ENCODE measurements at regions not wholly inside any gene's neighbourhood (a gene's known extent, or its start where the extent isn't known, plus 50 kb on each side); places are given as distances from the start of the nearest gene placed in this dataset.

- Histone ChIP-seq H3F3A (ENCODE audit: insufficient read depth, low read length, poor library complexity, severe bottlenecking) (no peaks in the 10 kb centered on the region), H3K36me3 (ENCODE audit: insufficient read depth, low read length) (no peaks in the 10 kb centered on the region), H4K20me1 (ENCODE audit: insufficient read depth) (no peaks in the 10 kb centered on the region), H3K79me2 (replicated peaks; ENCODE audit: insufficient read depth, low read length) (no peaks in the 10 kb centered on the region), H3K4me3 (ENCODE audit: low read length) (no peak overlapping the region), H2AFZ (ENCODE audit: low read depth, low read length) (no peak overlapping the region), H3K27ac (ENCODE audit: low read length) (no peak overlapping the region), H3K9me2 (ENCODE audit: insufficient read depth, low read length) (no peaks in the 10 kb centered on the region), H3K4me2 (ENCODE audit: low read length) (no peak overlapping the region), H3K27me3 (ENCODE audit: insufficient read depth, low read depth, low read length) (no peaks in the 10 kb centered on the region), H3K9me3 (ENCODE audit: low read length) (no peaks in the 10 kb centered on the region), H3K9ac (ENCODE audit: low read length) (no peak overlapping the region)
- TF ChIP-seq TAF1 (IDR thresholded peaks at IDR 0.05; ENCODE audit: low read depth) (no peak), RAD21 (conservative IDR thresholded peaks at IDR 0.05) (no peak), MXI1 (conservative IDR thresholded peaks at IDR 0.05; ENCODE audit: poor library complexity, severe bottlenecking) (no peak), EZH2 (IDR thresholded peaks at IDR 0.05; ENCODE audit: borderline replicate concordance, insufficient read depth, low read length, poor library complexity, severe bottlenecking) (no peak)
Measured at GRCh38 chr14:101080922-101081593, 177.5 kb upstream of the RTL1 start.

- Histone ChIP-seq H3K9me2 (ENCODE audit: insufficient read depth, low read length) (no peaks in the 10 kb centered on the region), H3K9me3 (ENCODE audit: low read length) (no peaks in the 10 kb centered on the region), H3K9ac (ENCODE audit: low read length) (no peak overlapping the region), H3K79me2 (replicated peaks; ENCODE audit: insufficient read depth, low read length) (no peaks in the 10 kb centered on the region), H3F3A (ENCODE audit: insufficient read depth, low read length, poor library complexity, severe bottlenecking) (no peaks in the 10 kb centered on the region), H3K4me3 (ENCODE audit: low read length) (no peak overlapping the region), H3K27ac (ENCODE audit: low read length) (no peak overlapping the region), H3K27me3 (ENCODE audit: insufficient read depth, low read depth, low read length) (no peaks in the 10 kb centered on the region), H4K20me1 (ENCODE audit: insufficient read depth) (no peaks in the 10 kb centered on the region), H3K4me2 (ENCODE audit: low read length) (no peak overlapping the region), H2AFZ (ENCODE audit: low read depth, low read length) (no peak overlapping the region), H3K36me3 (ENCODE audit: insufficient read depth, low read length) (no peaks in the 10 kb centered on the region)
- TF ChIP-seq RAD21 (conservative IDR thresholded peaks at IDR 0.05) (no peak), MXI1 (conservative IDR thresholded peaks at IDR 0.05; ENCODE audit: poor library complexity, severe bottlenecking) (no peak), REST (IDR thresholded peaks at IDR 0.05; ENCODE audit: borderline replicate concordance) (no peak)
Measured at GRCh38 chr14:101082036-101082435, 178.5 kb upstream of the RTL1 start.

GRCh38 chr14:101082436-101083384, 179.2 kb upstream of the RTL1 start:
- Histone ChIP-seq H3K27me3 (ENCODE audit: insufficient read depth, low read depth, low read length) (no peaks in the 10 kb centered on the region), H2AFZ (ENCODE audit: low read depth, low read length) (no peak overlapping the region), H3K36me3 (ENCODE audit: insufficient read depth, low read length) (no peaks in the 10 kb centered on the region), H3F3A (ENCODE audit: insufficient read depth, low read length, poor library complexity, severe bottlenecking) (no peaks in the 10 kb centered on the region), H3K9me2 (ENCODE audit: insufficient read depth, low read length) (no peaks in the 10 kb centered on the region), H3K79me2 (replicated peaks; ENCODE audit: insufficient read depth, low read length) (no peaks in the 10 kb centered on the region), H3K4me3 (ENCODE audit: low read length) (no peak overlapping the region), H4K20me1 (ENCODE audit: insufficient read depth) (no peaks in the 10 kb centered on the region), H3K4me2 (ENCODE audit: low read length) (no peak overlapping the region), H3K9me3 (ENCODE audit: low read length) (no peaks in the 10 kb centered on the region), H3K9ac (ENCODE audit: low read length) (no peak overlapping the region), H3K27ac (ENCODE audit: low read length) (no peak overlapping the region)
- TF ChIP-seq POLR2AphosphoS5 (IDR thresholded peaks at IDR 0.05) = no peak
- TF ChIP-seq TAF1 (IDR thresholded peaks at IDR 0.05; ENCODE audit: low read depth) = no peak
- TF ChIP-seq RAD21 (conservative IDR thresholded peaks at IDR 0.05) = no peak
- no peak for TF ChIP-seq MXI1 (conservative IDR thresholded peaks at IDR 0.05; ENCODE audit: poor library complexity, severe bottlenecking)
- no peak for TF ChIP-seq EP300 (conservative IDR thresholded peaks at IDR 0.05; ENCODE audit: poor library complexity, severe bottlenecking)
- no peak for TF ChIP-seq SMC3 (conservative IDR thresholded peaks at IDR 0.05; ENCODE audit: poor library complexity)
- TF ChIP-seq EZH2 (IDR thresholded peaks at IDR 0.05; ENCODE audit: borderline replicate concordance, insufficient read depth, low read length, poor library complexity, severe bottlenecking) = no peak
- TF ChIP-seq CTCF (IDR thresholded peaks at IDR 0.05; ENCODE audit: poor library complexity, severe bottlenecking) = no peak
- no peak for TF ChIP-seq REST (IDR thresholded peaks at IDR 0.05; ENCODE audit: borderline replicate concordance)

Measured in neural cell (in vitro differentiated cells).